GM21717 (cell line): ENCODE measurements at regions not wholly inside any gene's neighbourhood (a gene's known extent, or its start where the extent isn't known, plus 50 kb on each side); places are given as distances from the start of the nearest gene placed in this dataset.

Experiments used
- ATAC-seq: cut with Tn5 transposase; IDR thresholded peaks from one replicate; pipeline ENCODE4 v1.9.1; 2021; ENCODE audit warnings: mild to moderate bottlenecking, moderate library complexity; ENCODE audit not compliant: unreplicated experiment

- ATAC-seq, result no peak
These were observed 214.0 kb upstream of the RTL1 start for GRCh38 chr14:101117543-101117942.

DNA sequence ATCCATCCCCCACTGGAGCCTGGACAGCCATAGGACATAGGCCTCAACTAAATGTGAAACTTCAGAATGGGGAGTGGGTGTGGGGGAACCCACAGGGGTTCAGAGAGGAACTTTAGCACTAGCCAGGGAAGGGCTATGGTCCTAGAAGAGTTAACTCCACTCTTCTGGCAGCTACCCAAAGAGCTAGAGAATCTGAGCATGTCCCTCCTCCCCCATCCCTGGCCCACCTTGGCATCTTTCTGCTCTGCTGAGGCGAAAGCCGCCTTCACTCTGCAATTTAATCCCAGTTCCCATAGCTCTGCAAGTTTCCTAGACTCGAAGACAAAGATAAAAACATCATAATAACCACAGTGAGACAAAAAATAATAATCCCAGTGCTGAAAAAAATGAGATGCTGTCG is 214.7 kb upstream of the RTL1 start:
- no peak for ATAC-seq

DNA sequence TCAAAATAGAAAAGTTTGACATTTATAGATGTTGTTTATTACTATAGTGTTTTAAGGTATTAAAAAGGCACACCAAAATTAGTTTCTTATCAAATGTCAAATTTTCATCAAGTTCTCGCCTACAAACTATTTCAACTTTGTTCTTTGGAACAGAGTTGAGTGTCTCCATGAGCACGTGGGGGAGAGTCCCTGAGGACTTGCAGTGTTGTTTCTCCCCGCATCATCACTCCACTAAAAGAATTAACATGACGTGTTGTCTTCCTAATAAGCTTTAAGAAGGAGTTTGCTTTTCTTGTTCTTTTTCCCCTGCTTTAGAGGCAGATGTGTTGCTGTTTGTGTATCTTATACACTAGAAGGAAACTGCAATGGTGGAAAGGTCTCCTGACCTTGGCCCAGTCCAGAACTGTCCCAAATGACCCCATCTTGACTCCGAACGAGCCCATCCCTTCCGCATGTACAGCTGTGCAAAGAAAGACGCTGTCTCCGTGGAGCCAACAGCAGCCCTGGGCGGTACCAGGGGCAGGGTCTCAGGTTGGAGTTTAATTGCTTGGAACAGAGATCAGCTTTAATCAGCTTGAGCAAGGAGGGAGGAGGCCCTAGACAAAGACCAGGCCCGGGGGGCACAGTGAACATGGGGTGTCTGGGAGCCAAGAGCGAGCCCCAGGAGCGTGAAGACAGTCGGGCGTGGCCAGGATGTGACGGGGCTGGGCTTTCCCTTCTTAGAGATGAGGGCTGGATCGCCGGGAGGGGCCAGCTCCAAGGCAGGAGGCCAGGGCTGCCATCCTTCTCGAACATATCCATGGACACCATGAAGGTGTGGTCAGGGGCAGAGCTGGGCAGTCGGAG is 215.4 kb upstream of the RTL1 start:
- no peak for ATAC-seq

GRCh38 chr14:101119830-101120571 is 216.5 kb upstream of the RTL1 start:
- ATAC-seq, result no peak

- ATAC-seq, result no peak
These were observed 217.4 kb upstream of the RTL1 start for GRCh38 chr14:101120641-101121507.

- ATAC-seq, result no peak
These were observed 218.1 kb upstream of the RTL1 start for GRCh38 chr14:101121508-101122139.

GRCh38 chr14:101122237-101123141 is 219.0 kb upstream of the RTL1 start:
- ATAC-seq, result no peak

DNA sequence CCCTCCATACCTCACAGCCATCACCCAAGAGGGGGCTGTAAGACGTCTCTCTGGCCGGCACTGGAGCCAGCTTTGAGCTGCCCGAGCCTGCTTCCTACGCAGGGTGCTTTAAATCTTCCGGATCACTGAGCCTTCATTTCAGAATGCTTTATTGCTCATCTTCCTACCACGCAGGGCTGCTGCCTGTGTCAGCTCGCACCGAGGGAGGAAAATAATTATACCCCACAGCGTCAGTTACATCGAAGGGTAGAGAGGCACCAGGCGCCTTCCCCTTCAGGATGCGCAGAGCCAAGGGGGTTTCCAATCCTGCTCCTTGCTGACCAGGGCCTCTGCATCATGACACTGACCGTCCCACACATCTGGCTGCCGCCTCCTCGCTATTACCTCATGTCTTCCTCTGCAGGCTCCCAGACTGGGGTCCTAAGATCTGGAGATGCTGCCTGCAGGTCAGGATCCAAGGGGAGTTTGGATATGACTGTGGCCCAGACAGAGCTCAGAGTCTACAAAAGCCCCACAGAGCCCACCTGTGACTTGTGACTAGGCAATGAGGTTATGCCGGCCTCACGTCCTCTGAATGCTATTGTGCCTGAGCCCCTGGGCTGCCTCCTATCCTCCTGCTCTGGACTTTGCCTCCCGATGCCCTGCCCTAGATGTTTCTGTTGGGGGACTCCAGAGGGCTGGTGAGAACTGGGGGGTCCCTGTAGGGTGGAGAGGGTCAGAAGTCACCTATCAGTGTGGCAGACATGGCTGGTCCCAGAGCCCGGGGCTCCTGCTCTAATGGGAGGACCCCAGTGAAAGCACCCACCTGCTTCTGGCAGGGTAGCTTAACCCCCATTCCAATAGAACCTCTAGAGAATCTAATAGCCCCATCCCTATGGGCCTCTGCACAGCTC is 220.3 kb upstream of the RTL1 start:
- ATAC-seq, result no peak

- no peak for ATAC-seq
These were observed 221.3 kb upstream of the RTL1 start for GRCh38 chr14:101124815-101125214.

DNA sequence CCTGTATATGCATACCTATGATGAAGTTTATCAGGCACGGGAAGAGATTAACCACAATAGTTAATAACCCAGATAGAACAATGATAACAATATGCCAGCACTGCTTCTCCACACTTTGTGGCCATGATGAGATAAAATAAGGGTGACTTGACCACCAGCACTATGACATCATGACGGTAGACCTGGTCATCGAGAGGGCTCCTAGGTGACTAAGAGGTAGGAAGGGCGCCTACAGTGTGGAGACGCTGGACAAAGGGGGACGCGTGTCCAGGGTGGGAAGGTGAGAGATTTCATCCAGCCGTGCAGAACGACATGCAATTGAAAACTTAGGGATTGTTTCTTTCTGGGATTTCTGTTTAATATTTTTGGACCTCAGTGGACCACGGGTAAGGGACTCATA is 221.8 kb upstream of the RTL1 start:
- no peak for ATAC-seq

DNA sequence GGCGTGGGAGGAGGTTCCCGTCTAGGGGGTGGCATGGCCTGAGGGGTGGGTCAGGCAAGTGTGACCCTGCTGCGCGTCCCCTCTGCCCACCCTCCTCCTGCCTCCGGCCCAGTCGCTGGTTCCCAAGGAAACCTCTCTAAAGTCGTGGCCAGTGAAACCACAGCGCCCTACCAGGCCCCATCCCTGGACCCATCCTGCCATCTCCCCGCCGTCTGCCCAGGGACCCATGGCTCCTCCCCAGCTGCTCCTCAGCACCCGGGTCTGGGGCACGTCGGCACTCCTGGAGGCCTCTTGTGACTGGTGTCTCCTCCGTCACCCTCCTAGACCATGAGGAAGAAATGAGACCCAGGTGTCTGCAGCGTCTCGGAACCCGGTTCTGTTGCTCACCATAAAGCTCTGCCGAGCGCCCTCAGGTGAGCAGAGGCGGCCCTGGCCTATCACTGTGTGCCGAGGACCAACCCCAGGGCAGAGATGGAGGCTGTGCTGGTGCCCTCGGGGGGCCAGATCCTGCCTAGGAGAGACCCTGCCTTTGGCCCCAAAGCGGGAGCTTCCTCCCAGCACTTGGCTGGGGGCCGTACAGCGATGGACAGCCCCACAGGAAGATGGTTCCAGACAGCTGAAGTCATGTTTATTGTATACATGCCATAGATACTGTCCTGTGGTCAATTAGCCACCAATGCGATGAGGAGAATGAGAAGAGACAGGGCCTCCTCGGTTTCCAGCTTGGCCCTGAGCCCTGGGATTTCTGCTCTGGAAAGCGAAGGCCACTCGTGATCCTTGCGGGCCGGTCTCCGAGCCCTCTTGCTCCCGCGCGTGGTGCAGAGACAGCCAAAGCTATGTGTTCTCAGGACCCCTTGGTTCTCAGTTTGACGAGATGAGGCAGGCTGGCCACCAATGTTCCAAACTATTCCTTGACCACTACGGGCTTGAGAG is 222.5 kb upstream of the RTL1 start:
- no peak for ATAC-seq

DNA sequence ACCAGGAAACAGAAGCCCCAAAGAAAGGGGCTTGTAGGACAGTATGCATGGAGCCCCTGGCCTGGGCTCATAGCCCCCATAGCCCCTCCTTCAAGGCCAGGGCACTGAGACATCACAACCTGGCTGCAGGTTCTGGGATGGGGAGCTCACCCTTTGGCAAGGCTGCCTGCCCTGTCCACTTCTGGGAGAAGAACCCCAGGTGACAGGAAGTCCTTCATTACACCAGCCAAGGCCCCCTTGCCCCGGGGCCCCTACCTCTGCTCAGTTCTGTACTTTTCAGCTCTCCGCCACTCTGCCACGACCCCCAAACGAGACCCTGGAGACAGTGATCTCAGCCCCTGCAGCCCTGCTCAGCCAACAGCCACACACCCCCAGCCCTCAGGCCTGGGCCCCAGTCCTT is 223.2 kb upstream of the RTL1 start:
- no peak for ATAC-seq

DNA sequence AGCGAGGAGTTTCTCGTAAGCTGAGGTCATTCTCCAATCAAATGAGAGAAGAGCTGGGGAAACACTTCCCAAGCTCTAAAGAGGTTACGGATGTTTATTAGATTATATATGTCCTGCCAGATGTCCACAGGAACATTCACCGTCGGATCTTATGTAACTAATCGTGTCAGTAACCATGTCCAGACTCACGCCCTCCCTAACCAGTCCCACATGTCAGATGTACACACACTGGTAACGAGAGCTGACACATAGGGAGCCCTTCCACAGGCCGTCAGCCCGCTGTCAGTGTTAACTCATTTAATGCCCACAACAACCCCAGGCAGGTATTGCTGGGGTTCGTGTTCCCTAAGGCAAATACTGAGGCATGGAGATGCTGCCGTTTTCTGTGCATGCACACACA is 223.7 kb upstream of the RTL1 start:
- ATAC-seq, result no peak

DNA sequence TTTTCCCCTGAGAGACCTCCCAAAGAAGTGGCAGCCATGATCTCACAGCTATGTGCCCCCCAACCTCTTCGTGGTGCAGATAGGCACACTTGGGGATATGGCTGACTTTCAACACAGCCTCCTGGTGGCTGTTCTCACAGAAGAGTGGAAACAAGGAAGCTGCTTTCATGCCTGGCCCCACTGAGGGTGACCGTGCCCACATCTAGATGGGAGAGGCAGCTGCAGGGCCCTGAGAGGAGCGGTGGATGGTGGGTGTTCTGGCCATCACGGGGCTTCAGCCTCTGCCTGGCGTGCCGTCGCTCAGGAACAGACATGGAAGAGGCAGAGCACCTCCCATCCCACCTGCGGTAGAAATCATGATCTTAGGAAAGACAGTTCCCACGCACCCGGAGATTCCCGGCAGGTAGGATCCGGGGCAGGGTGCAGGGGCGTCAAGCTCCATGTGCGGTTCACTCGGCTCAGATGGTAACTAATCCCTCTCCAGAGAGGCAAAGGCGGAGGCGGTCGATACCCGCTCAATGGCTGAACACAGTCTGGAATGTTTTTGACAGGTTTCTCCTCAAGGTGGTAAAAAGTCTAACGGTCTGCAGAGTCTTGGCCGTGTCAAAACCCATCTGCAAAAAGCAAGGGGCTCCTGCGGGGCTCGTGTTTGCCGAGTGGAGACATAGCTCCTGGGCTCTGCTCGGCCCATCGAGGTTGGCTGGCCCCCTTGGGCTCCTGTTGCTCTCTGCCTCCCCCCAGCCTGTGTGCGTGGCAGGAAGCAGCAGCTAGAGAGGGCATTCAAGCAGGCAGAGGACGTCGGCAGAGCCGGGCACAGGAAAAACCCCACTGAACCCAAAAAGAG is 225.2 kb upstream of the RTL1 start:
- no peak for ATAC-seq

DNA sequence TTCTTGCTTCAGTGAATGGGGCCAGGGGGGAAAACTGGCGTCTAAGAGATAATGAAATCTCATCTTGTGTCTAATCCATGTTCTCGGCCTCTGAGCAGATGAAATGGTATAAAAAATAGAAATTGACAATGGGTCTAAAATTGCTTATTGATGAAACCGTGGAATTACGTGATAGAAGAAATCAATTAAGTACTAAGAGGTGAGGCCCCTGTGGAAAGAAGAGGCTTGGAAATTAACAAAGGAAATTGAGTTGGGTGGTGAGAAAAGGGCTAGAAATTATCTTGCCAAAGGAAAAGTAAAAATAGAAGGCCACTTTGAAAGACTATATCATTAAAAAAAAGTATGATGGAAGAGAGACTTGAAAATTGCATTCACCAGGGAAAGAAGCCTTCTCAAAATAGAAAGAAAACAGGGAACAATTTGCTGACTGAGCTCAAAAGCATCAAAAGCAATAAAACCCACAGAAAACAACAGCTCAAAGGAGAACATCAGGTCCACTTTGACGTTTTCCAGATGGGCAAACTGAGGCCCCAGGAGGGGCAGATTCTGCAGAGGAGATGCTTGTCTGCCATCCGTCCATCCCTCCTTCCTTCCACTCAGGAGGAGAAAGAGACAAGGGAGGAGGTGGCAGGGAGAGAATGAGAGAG is 226.1 kb upstream of the RTL1 start:
- ATAC-seq, result no peak

GRCh38 chr14:101130861-101131260 is 227.3 kb upstream of the RTL1 start:
- ATAC-seq, result no peak
